ENCODE measurements at regions not wholly inside any gene's neighbourhood (a gene's known extent, or its start where the extent isn't known, plus 50 kb on each side); places are given as distances from the start of the nearest gene placed in this dataset.
A peak's percentile ranks its signal among the peaks of the same experiment; 100 is the strongest.

DNA sequence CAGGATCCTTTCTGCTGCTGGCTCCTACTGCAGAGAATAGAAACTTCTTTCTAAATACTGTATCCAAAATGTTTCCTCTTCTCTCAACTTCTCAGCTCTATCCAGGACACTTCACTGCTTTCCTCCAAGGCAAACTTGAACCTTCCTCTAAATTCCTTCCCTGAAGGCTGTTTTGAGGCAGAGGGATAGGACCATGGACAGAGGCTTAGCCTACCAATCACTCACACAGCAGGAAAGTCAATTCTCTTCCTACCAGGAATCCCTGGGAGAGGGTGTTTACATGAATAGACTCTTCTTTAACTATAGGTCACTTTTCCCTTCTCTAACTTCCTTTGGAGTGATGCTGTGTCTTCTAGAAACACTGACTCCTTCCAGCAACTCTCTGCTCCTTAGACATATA is 115.6 kb upstream of the MKLN1 start (continued):
- TF ChIP-seq FOXK1 (CRISPR knock-in tag; IDR thresholded peaks at IDR 0.05): peak; percentile 70
- TF ChIP-seq TEAD4 (CRISPR knock-in tag; IDR thresholded peaks at IDR 0.05): peak; percentile 54; the same call in 1 of the 2 replicates
- TF ChIP-seq ZBTB43 (CRISPR knock-in tag; IDR thresholded peaks at IDR 0.05): peak; percentile 61; the same call in 1 of the 2 replicates

DNA sequence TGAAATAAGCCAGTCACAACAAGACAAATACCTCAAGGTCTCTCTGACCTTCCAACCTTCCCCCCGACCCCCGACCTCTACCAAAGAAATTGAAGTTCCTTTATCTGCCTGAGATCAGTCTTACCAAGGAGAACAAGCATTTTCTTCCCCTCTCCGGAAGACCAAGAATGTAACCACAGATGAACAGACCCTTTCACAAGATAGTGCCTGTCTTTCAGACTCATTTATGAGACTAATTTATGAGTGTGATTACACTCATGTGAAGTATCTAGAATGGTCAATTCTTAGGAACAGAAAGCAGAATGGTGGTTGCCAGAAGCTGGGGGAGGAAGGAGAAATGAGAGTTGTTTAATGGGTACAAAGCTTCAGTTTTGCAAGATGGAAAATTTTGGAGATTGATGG is 108.9 kb upstream of the MKLN1 start:
- no peak for TF ChIP-seq GTF2I (CRISPR knock-in tag; conservative IDR thresholded peaks at IDR 0.05)
- no peak for TF ChIP-seq NFYB (CRISPR knock-in tag; conservative IDR thresholded peaks at IDR 0.05; ENCODE audit: low read depth)
- TF ChIP-seq NR1H2 (CRISPR knock-in tag; IDR thresholded peaks at IDR 0.05): no peak
- TF ChIP-seq, protein P1, sequence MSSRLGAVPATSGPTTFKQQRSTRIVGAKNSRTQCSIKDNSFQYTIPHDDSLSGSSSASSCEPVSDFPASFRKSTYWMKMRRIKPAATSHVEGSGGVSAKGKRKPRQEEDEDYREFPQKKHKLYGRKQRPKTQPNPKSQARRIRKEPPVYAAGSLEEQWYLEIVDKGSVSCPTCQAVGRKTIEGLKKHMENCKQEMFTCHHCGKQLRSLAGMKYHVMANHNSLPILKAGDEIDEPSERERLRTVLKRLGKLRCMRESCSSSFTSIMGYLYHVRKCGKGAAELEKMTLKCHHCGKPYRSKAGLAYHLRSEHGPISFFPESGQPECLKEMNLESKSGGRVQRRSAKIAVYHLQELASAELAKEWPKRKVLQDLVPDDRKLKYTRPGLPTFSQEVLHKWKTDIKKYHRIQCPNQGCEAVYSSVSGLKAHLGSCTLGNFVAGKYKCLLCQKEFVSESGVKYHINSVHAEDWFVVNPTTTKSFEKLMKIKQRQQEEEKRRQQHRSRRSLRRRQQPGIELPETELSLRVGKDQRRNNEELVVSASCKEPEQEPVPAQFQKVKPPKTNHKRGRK (CRISPR knock-in tag; IDR thresholded peaks at IDR 0.05; ENCODE audit: borderline replicate concordance): no peak
- TF ChIP-seq FOXJ3 (CRISPR knock-in tag; IDR thresholded peaks at IDR 0.05; ENCODE audit: borderline replicate concordance): no peak
- TF ChIP-seq MYBL2 (CRISPR knock-in tag; IDR thresholded peaks at IDR 0.05): no peak
- TF ChIP-seq ESRRA (CRISPR knock-in tag; IDR thresholded peaks at IDR 0.05; ENCODE audit: borderline replicate concordance): no peak
- no peak for TF ChIP-seq GABPB1 (CRISPR knock-in tag; IDR thresholded peaks at IDR 0.05)
- no peak for TF ChIP-seq ZNF138 (CRISPR knock-in tag; conservative IDR thresholded peaks at IDR 0.05)
- TF ChIP-seq JUN (CRISPR knock-in tag; IDR thresholded peaks at IDR 0.05): no peak
- TF ChIP-seq, protein P2, sequence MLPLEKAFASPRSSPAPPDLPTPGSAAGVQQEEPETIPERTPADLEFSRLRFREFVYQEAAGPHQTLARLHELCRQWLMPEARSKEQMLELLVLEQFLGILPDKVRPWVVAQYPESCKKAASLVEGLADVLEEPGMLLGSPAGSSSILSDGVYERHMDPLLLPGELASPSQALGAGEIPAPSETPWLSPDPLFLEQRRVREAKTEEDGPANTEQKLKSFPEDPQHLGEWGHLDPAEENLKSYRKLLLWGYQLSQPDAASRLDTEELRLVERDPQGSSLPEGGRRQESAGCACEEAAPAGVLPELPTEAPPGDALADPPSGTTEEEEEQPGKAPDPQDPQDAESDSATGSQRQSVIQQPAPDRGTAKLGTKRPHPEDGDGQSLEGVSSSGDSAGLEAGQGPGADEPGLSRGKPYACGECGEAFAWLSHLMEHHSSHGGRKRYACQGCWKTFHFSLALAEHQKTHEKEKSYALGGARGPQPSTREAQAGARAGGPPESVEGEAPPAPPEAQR (CRISPR knock-in tag; IDR thresholded peaks at IDR 0.05): no peak
- no peak for TF ChIP-seq ZNF317 (CRISPR knock-in tag; IDR thresholded peaks at IDR 0.05; ENCODE audit: borderline replicate concordance, low read depth)
- no peak for TF ChIP-seq TCF7 (CRISPR knock-in tag; IDR thresholded peaks at IDR 0.05; ENCODE audit: low read depth)
- peaks cover 9% of the 10 kb centered on the region for H3K9me3 Mint-ChIP-seq
- POLR2A ChIA-PET: no interaction called here
- CTCF ChIA-PET: no interaction called here
- no peaks in the 10 kb centered on the region for H3K36me3 Mint-ChIP-seq
- H3K27me3 Mint-ChIP-seq (ENCODE audit: low read depth): no peaks in the 10 kb centered on the region
- ATAC-seq (no peak), DNase-seq (ENCODE audit: low spot score) (no peak)
- H3K4me1 Mint-ChIP-seq: peaks cover 40% of the 10 kb centered on the region
- H3K4me3 Mint-ChIP-seq: no peak overlapping the region
- peak overlapping the region; percentile 67 for H3K27ac Mint-ChIP-seq

GRCh38 chr7:131219312-131220041 is 108.2 kb upstream of the MKLN1 start:
- peak; percentile 93 for ATAC-seq
- TF ChIP-seq, protein P2 (CRISPR knock-in tag; IDR thresholded peaks at IDR 0.05): peak; percentile 83
- no peak for TF ChIP-seq GTF2I (CRISPR knock-in tag; conservative IDR thresholded peaks at IDR 0.05)
- Mint-ChIP-seq H3K4me3 (no peak overlapping the region), H3K9me3 (peaks cover 9% of the 10 kb centered on the region), H3K27ac (peak overlapping the region; percentile 92), H3K27me3 (ENCODE audit: low read depth) (no peaks in the 10 kb centered on the region), H3K36me3 (no peaks in the 10 kb centered on the region), H3K4me1 (peaks cover 38% of the 10 kb centered on the region)
- ChIA-PET POLR2A (no interaction called here), CTCF (no interaction called here)
- no peak for DNase-seq (ENCODE audit: low spot score)

All from WTC11 (cell line).